Kidney (tissue), 13 donors: ENCODE measurements at regions not wholly inside any gene's neighbourhood (a gene's known extent, or its start where the extent isn't known, plus 50 kb on each side); places are given as distances from the start of the nearest gene placed in this dataset.
A peak's percentile ranks its signal among the peaks of the same experiment; 100 is the strongest.

ENCODE experiments used
- DNase-seq, 5 donors: peaks; one replicate each; pipeline ENCODE4 v3.0.0-alpha.2; 2013 to 2020
- FAIRE-seq: peaks from 2 replicates; lab custom pipeline; 2012; peaks lifted over from hg19 to GRCh38; lab: Jason Lieb, UNC
- H3K27ac ChIP-seq, 2 donors: one replicate each; pipeline ENCODE4 v1.7.0; 2013; ENCODE audit warnings: low read depth in 2 of 2, low read length in 2 of 2, inconsistent platforms in 1 of 2
- H3K27me3 ChIP-seq: one replicate; pipeline ENCODE4 v1.7.1; 2013; ENCODE audit warnings: low read length, inconsistent platforms; ENCODE audit not compliant: control insufficient read depth, insufficient read depth
- H3K36me3 ChIP-seq, 3 donors: one replicate each; pipeline versions ENCODE4 v1.7.0 to v1.7.1; 2013; ENCODE audit warnings: low read length in 3 of 3, control low read depth in 1 of 3, inconsistent platforms in 1 of 3; ENCODE audit not compliant: insufficient read depth in 3 of 3, control insufficient read depth in 2 of 3
- H3K4me1 ChIP-seq, 3 donors: one replicate each; pipeline versions ENCODE4 v1.7.0 to v1.7.1; 2013; ENCODE audit warnings: low read length in 3 of 3, inconsistent platforms in 1 of 3, low read depth in 1 of 3; ENCODE audit not compliant: control insufficient read depth in 2 of 3, insufficient read depth in 2 of 3
- H3K4me3 ChIP-seq, 3 donors: one replicate each; pipeline versions ENCODE4 v1.7.0 to v1.8.1; 2013; ENCODE audit warnings: low read length in 3 of 3, control low read depth in 1 of 3, inconsistent platforms in 1 of 3
- H3K9ac ChIP-seq, 3 donors: one replicate each; pipeline versions ENCODE4 v1.7.0 to v1.7.1; 2013; ENCODE audit warnings: low read length in 3 of 3, control low read depth in 1 of 3, inconsistent platforms in 1 of 3
- H3K9me3 ChIP-seq, 3 donors: one replicate each; pipeline versions ENCODE4 v1.7.0 to v1.7.1; 2013; ENCODE audit warnings: low read length in 3 of 3, control low read depth in 1 of 3, inconsistent platforms in 1 of 3; ENCODE audit not compliant: control insufficient read depth in 2 of 3, insufficient read depth in 1 of 3
- CTCF ChIP-seq: IDR thresholded peaks from 3 replicates; pipeline ENCODE4 v1.5.1; 2012; ENCODE audit warnings: mild to moderate bottlenecking, moderate library complexity, borderline replicate concordance; ENCODE audit not compliant: insufficient read depth; ENCODE audit errors: extremely low read depth
- intact Hi-C: fragments of 100-400 bp; cut with DNase I; formaldehyde crosslinking; loops from one replicate; pipeline ENCODE4 v1.11.1; 2022
- donor health status: control.
- donor health status: control.
- donor health status: control.
- donor health status: control.
- donor health status: control.
- donor health status: DM: yes; HTN: yes; CAD: no.
- donor health status: Normal renal cell carcinoma (clear cell type).

DNA sequence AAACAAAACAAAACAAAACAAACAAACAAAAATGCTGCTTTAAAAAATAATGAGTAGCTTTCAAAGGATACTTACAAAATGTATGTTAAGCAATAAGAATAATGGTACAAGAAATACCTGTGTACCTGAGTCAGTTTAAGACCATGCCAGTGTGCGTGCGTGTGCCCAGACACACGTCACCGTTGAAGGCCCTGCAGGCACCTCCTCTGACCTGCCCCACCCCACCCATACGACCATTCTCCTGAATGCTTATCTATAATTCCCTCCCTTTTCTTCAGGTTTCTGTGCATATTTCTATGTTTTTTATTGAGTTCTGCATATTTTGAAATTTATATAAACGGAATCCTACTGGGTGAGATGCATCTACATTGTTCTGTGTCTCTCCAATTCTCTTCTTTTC lies 374.2 kb upstream of the KLF6 start:
- DNase-seq (no peak), FAIRE-seq (no peak)
- Histone ChIP-seq H3K9me3 (no peaks in the 10 kb centered on the region), H3K27ac (no peak overlapping the region), H3K36me3 (no peaks in the 10 kb centered on the region), H3K27me3 (no peaks in the 10 kb centered on the region), H3K4me3 (no peak overlapping the region), H3K4me1 (no peaks in the 10 kb centered on the region), H3K9ac (no peak overlapping the region)
- TF ChIP-seq CTCF, result no peak
- intact Hi-C loops, result no loop called here

DNA sequence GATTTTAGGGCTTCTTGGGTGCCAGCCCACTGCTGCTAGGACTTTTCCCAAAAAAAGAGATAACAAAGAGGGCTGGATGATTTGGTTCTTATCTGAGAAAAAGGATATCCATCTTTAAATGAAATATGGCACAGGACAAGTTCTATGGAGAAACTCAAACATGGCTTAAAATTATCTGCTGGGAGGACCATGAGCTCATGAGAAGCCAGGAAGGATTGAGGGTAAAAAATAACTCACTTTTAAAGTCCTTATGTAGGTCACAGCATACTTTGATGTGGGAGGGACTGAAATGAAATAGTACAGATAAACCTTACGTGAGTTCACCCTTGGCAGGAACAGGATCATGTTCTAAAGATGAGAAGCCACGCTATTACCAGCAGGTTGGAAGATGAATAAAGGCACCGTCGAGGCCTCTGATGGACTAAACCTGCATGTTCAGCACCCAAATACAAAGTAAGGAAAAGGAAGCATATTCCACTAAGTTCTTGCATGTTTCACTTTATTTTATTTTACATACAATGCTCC lies 369.2 kb upstream of the KLF6 start:
- no peak for TF ChIP-seq CTCF
- no peak overlapping the region for H3K4me3 ChIP-seq
- H3K4me1 ChIP-seq, result no peaks in the 10 kb centered on the region
- H3K27me3 ChIP-seq, result no peaks in the 10 kb centered on the region
- H3K36me3 ChIP-seq, result no peaks in the 10 kb centered on the region
- no peak overlapping the region for H3K9ac ChIP-seq
- intact Hi-C loops, result no loop called here
- no peak for DNase-seq
- H3K9me3 ChIP-seq, result no peaks in the 10 kb centered on the region
- H3K27ac ChIP-seq, result no peak overlapping the region
- FAIRE-seq, result no peak

DNA sequence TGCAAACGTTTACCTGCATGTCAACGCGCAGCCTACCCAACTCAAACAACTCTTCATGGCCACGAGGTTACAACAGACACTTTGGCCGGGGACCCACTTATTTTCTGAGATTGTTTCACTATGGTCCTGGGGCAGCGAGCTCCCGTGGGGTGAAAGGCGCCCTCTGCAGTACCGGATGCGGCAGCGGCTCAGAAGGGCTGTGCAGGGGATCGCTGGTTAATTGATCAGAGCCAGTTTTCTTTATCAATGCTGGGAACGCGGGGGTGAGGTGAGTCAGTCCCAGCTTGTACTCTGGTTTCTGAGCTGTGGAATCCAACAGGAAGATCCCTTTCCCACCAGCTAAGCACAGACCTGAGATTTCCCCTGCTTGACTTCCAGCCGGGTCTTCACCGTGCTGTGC lies 366.5 kb upstream of the KLF6 start:
- DNase-seq (no peak), FAIRE-seq (no peak)
- no peak overlapping the region for H3K27ac ChIP-seq

More for the DNA sequence above, 366.5 kb upstream of the KLF6 start:
- H3K9me3 ChIP-seq, result no peaks in the 10 kb centered on the region
- no peaks in the 10 kb centered on the region for H3K27me3 ChIP-seq
- H3K9ac ChIP-seq, result no peak overlapping the region
- intact Hi-C loops, result no loop called here
- no peak overlapping the region for H3K4me3 ChIP-seq
- peak; percentile 3 for TF ChIP-seq CTCF
- no peaks in the 10 kb centered on the region for H3K36me3 ChIP-seq
- H3K4me1 ChIP-seq, result no peaks in the 10 kb centered on the region
